Mesothelial cell of epicardium (in vitro differentiated cells): ENCODE measurements at regions not wholly inside any gene's neighbourhood (a gene's known extent, or its start where the extent isn't known, plus 50 kb on each side); places are given as distances from the start of the nearest gene placed in this dataset.

Source experiments
- DNase-seq, 2 experiments: peaks; one replicate each; pipeline ENCODE4 v3.0.0; 2021; ENCODE audit warnings: low spot score in 2 of 2; ENCODE audit not compliant: unreplicated experiment in 2 of 2
- H3K27ac Mint-ChIP-seq: 2 replicates; pipeline ENCODE4 v1.8.0; 2021; ENCODE audit warnings: mixed read lengths
- H3K27me3 Mint-ChIP-seq: 2 replicates; pipeline ENCODE4 v1.8.0; 2021; ENCODE audit warnings: low read depth, mixed read lengths
- H3K36me3 Mint-ChIP-seq: 2 replicates; pipeline ENCODE4 v1.8.0; 2021; ENCODE audit warnings: mixed read lengths
- H3K4me1 Mint-ChIP-seq: 2 replicates; pipeline ENCODE4 v1.8.0; 2021; ENCODE audit warnings: mixed read lengths
- H3K4me3 Mint-ChIP-seq: 2 replicates; pipeline ENCODE4 v1.8.0; 2021; ENCODE audit warnings: mild to moderate bottlenecking, moderate library complexity, mixed read lengths
- H3K9me3 Mint-ChIP-seq: 2 replicates; pipeline ENCODE4 v1.8.0; 2021; ENCODE audit warnings: mixed read lengths
- CTCF ChIP-seq: fragments of 200-600 bp; sonication (generic); IDR thresholded peaks from one replicate; pipeline ENCODE4 v1.5.0; 2021; ENCODE audit warnings: antibody characterized with exemption; ENCODE audit not compliant: unreplicated experiment

- Mint-ChIP-seq H3K27me3 (no peaks in the 10 kb centered on the region), H3K36me3 (no peaks in the 10 kb centered on the region), H3K27ac (no peak overlapping the region), H3K4me1 (no peaks in the 10 kb centered on the region), H3K9me3 (peaks cover 7% of the 10 kb centered on the region), H3K4me3 (no peak overlapping the region)
- no peak for DNase-seq
- no peak for TF ChIP-seq CTCF
These were observed 1194.8 kb upstream of the PIK3C3 start for GRCh38 chr18:40760251-40760650.

- Mint-ChIP-seq H3K4me3 (no peak overlapping the region), H3K27ac (no peak overlapping the region), H3K36me3 (no peaks in the 10 kb centered on the region), H3K27me3 (no peaks in the 10 kb centered on the region), H3K9me3 (no peaks in the 10 kb centered on the region), H3K4me1 (no peaks in the 10 kb centered on the region)
- no peak for TF ChIP-seq CTCF
- no peak for DNase-seq
These were observed 1200.6 kb upstream of the PIK3C3 start for GRCh38 chr18:40754477-40754876.

- Mint-ChIP-seq H3K9me3 (peaks cover 3% of the 10 kb centered on the region), H3K27ac (no peak overlapping the region), H3K27me3 (no peaks in the 10 kb centered on the region), H3K36me3 (no peaks in the 10 kb centered on the region), H3K4me3 (no peak overlapping the region), H3K4me1 (no peaks in the 10 kb centered on the region)
- no peak for TF ChIP-seq CTCF
- no peak for DNase-seq
These were observed 1202.7 kb upstream of the PIK3C3 start for GRCh38 chr18:40752316-40752715.

- no peak overlapping the region for H3K27ac Mint-ChIP-seq
- H3K4me1 Mint-ChIP-seq: no peaks in the 10 kb centered on the region
- no peak overlapping the region for H3K4me3 Mint-ChIP-seq
- H3K36me3 Mint-ChIP-seq: no peaks in the 10 kb centered on the region
- TF ChIP-seq CTCF: no peak
- H3K9me3 Mint-ChIP-seq: peaks cover 3% of the 10 kb centered on the region
- no peaks in the 10 kb centered on the region for H3K27me3 Mint-ChIP-seq
- DNase-seq: no peak
These were observed 1203.8 kb upstream of the PIK3C3 start for GRCh38 chr18:40751186-40751585.

- no peak for DNase-seq
- H3K4me3 Mint-ChIP-seq: no peak overlapping the region
- H3K27me3 Mint-ChIP-seq: no peaks in the 10 kb centered on the region
- H3K27ac Mint-ChIP-seq: no peak overlapping the region
- H3K4me1 Mint-ChIP-seq: no peaks in the 10 kb centered on the region
- H3K9me3 Mint-ChIP-seq: no peaks in the 10 kb centered on the region
- H3K36me3 Mint-ChIP-seq: no peaks in the 10 kb centered on the region
- no peak for TF ChIP-seq CTCF
These were observed 1216.0 kb upstream of the PIK3C3 start for GRCh38 chr18:40739029-40739428.

GRCh38 chr18:40738321-40738880 lies 1216.6 kb upstream of the PIK3C3 start:
- Mint-ChIP-seq H3K36me3 (no peaks in the 10 kb centered on the region), H3K27me3 (no peaks in the 10 kb centered on the region)

More at GRCh38 chr18:40738321-40738880, 1216.6 kb upstream of the PIK3C3 start:
- no peaks in the 10 kb centered on the region for H3K9me3 Mint-ChIP-seq
- no peaks in the 10 kb centered on the region for H3K4me1 Mint-ChIP-seq
- no peak for DNase-seq
- no peak overlapping the region for H3K4me3 Mint-ChIP-seq
- TF ChIP-seq CTCF: no peak
- H3K27ac Mint-ChIP-seq: no peak overlapping the region
